Activated T-cell treated with anti-CD3 and anti-CD28 coated beads, Interleukin-2, amount 50 U/mL, for 48 hours (primary cell): ENCODE measurements at regions not wholly inside any gene's neighbourhood (a gene's known extent, or its start where the extent isn't known, plus 50 kb on each side); places are given as distances from the start of the nearest gene placed in this dataset.

Source experiments
- DNase-seq, 2 experiments: peaks; one replicate each; pipeline ENCODE4 v3.0.0-alpha.2; 2020

- DNase-seq: no peak
These were observed 230.1 kb downstream of the BARHL2 start for GRCh38 chr1:90486996-90487395.

- DNase-seq: no peak
These were observed 230.8 kb downstream of the BARHL2 start for GRCh38 chr1:90486134-90486824.

GRCh38 chr1:90480271-90480835 lies 236.7 kb downstream of the BARHL2 start:
- DNase-seq: no peak

GRCh38 chr1:90476994-90477393 lies 240.1 kb downstream of the BARHL2 start:
- DNase-seq: no peak

- no peak for DNase-seq
These were observed 240.7 kb downstream of the BARHL2 start for GRCh38 chr1:90476411-90476810.

- DNase-seq: no peak
These were observed 241.5 kb downstream of the BARHL2 start for GRCh38 chr1:90475631-90476030.

- no peak for DNase-seq
These were observed 242.4 kb downstream of the BARHL2 start for GRCh38 chr1:90474731-90475130.

- no peak for DNase-seq
These were observed 242.9 kb downstream of the BARHL2 start for GRCh38 chr1:90474158-90474557.

- no peak for DNase-seq
These were observed 244.3 kb downstream of the BARHL2 start for GRCh38 chr1:90472775-90473174.

- no peak for DNase-seq
These were observed 257.5 kb downstream of the BARHL2 start for GRCh38 chr1:90459570-90459969.

GRCh38 chr1:90457985-90458384 lies 259.1 kb downstream of the BARHL2 start:
- DNase-seq: no peak

- DNase-seq: no peak
These were observed 264.6 kb downstream of the BARHL2 start for GRCh38 chr1:90452491-90452890.

- no peak for DNase-seq
These were observed 273.7 kb downstream of the BARHL2 start for GRCh38 chr1:90443354-90443753.

GRCh38 chr1:90435351-90435750 lies 281.8 kb downstream of the BARHL2 start:
- no peak for DNase-seq

GRCh38 chr1:90434460-90434859 lies 282.6 kb downstream of the BARHL2 start:
- DNase-seq: no peak

- no peak for DNase-seq
These were observed 300.0 kb downstream of the BARHL2 start for GRCh38 chr1:90417126-90417525.

- no peak for DNase-seq
These were observed 302.9 kb downstream of the BARHL2 start for GRCh38 chr1:90414201-90414600.

GRCh38 chr1:90413519-90413918 lies 303.6 kb downstream of the BARHL2 start:
- DNase-seq: no peak

GRCh38 chr1:90412563-90412962 lies 304.5 kb downstream of the BARHL2 start:
- no peak for DNase-seq

GRCh38 chr1:90411185-90411584 lies 305.9 kb downstream of the BARHL2 start:
- no peak for DNase-seq

GRCh38 chr1:90407737-90408136 lies 309.4 kb downstream of the BARHL2 start:
- DNase-seq: no peak

- no peak for DNase-seq
These were observed 311.4 kb downstream of the BARHL2 start for GRCh38 chr1:90405726-90406125.

- DNase-seq: no peak
These were observed 313.9 kb downstream of the BARHL2 start for GRCh38 chr1:90402893-90403849.

GRCh38 chr1:90400131-90400530 lies 317.0 kb downstream of the BARHL2 start:
- DNase-seq: no peak
